ENCODE measurements at regions not wholly inside any gene's neighbourhood (a gene's known extent, or its start where the extent isn't known, plus 50 kb on each side); places are given as distances from the start of the nearest gene placed in this dataset.
A peak's percentile ranks its signal among the peaks of the same experiment; 100 is the strongest.

- TF ChIP-seq CTCF (conservative IDR thresholded peaks at IDR 0.05): peak; percentile 95
- H3K27ac ChIP-seq: peak overlapping the region; percentile 13; the same call in 1 of the 2 replicates
Observed at GRCh38 chr1:240691909-240692705, 80.2 kb upstream of the GREM2 start.

GRCh38 chr1:240691501-240691900 is 79.5 kb upstream of the GREM2 start:
- peak overlapping the region; percentile 13; the same call in 1 of the 2 replicates for H3K27ac ChIP-seq
- TF ChIP-seq CTCF (conservative IDR thresholded peaks at IDR 0.05): no peak

GRCh38 chr1:240687820-240688219 is 75.9 kb upstream of the GREM2 start:
- no peak for TF ChIP-seq CTCF (conservative IDR thresholded peaks at IDR 0.05)
- H3K27ac ChIP-seq: peak overlapping the region; percentile 94

GRCh38 chr1:240683576-240683975 is 71.6 kb upstream of the GREM2 start:
- TF ChIP-seq CTCF (conservative IDR thresholded peaks at IDR 0.05): no peak
- no peak overlapping the region for H3K27ac ChIP-seq

- H3K27ac ChIP-seq: no peak overlapping the region
- no peak for TF ChIP-seq CTCF (conservative IDR thresholded peaks at IDR 0.05)
Observed at GRCh38 chr1:240682859-240683242, 70.9 kb upstream of the GREM2 start.

- TF ChIP-seq CTCF (conservative IDR thresholded peaks at IDR 0.05): no peak
- H3K27ac ChIP-seq: no peak overlapping the region
Observed at GRCh38 chr1:240682166-240682858, 70.4 kb upstream of the GREM2 start.

- H3K27ac ChIP-seq: no peak overlapping the region
- TF ChIP-seq CTCF (conservative IDR thresholded peaks at IDR 0.05): no peak
Observed at GRCh38 chr1:240672132-240672811, 60.3 kb upstream of the GREM2 start.

All from VCaP (cell line).